Spleen (tissue), 11 donors: ENCODE measurements at regions not wholly inside any gene's neighbourhood (a gene's known extent, or its start where the extent isn't known, plus 50 kb on each side); places are given as distances from the start of the nearest gene placed in this dataset.

Experiments
- DNase-seq: peaks from one replicate; pipeline ENCODE4 v3.0.0-alpha.2; 2020
- H3K27ac ChIP-seq, 8 donors: fragments of 200-600 bp; sonication (generic) in 7 of 8; 1 replicate in 4 of 8; 2 replicates in 4 of 8; pipeline versions ENCODE4 v1.5.0 to v1.8.0; 2016 to 2021; ENCODE audit warnings: inconsistent platforms in 4 of 8, mild to moderate bottlenecking in 4 of 8, moderate library complexity in 1 of 8
- H3K27me3 ChIP-seq, 7 donors: fragments of 200-600 bp; sonication (generic) in 6 of 7; replicated peaks in 1 of 7; 1 replicate in 4 of 7; 2 replicates in 3 of 7; pipeline versions ENCODE4 v1.5.0 to v1.8.0; 2016 to 2021; ENCODE audit warnings: inconsistent platforms in 3 of 7, mild to moderate bottlenecking in 1 of 7
- H3K36me3 ChIP-seq, 6 donors: fragments of 200-600 bp; sonication (generic) in 5 of 6; 1 replicate in 4 of 6; 2 replicates in 2 of 6; pipeline versions ENCODE4 v1.5.0 to v1.8.0; 2016 to 2021; ENCODE audit warnings: inconsistent platforms in 2 of 6
- H3K4me1 ChIP-seq, 6 donors: fragments of 200-600 bp; sonication (generic) in 5 of 6; 1 replicate in 3 of 6; 2 replicates in 3 of 6; pipeline versions ENCODE4 v1.5.0 to v1.8.0; 2016 to 2021; ENCODE audit warnings: inconsistent platforms in 3 of 6
- H3K4me3 ChIP-seq, 8 donors: fragments of 200-600 bp; sonication (generic) in 7 of 8; 1 replicate in 4 of 8; 2 replicates in 4 of 8; pipeline versions ENCODE4 v1.5.0 to v1.8.0; 2016 to 2021; ENCODE audit warnings: inconsistent platforms in 4 of 8, mild to moderate bottlenecking in 4 of 8, moderate library complexity in 2 of 8
- H3K9me3 ChIP-seq, 8 donors: fragments of 200-600 bp; sonication (generic) in 7 of 8; 1 replicate in 4 of 8; 2 replicates in 4 of 8; pipeline versions ENCODE4 v1.5.0 to v1.8.0; 2016 to 2021; ENCODE audit warnings: inconsistent platforms in 4 of 8
- POLR2A ChIP-seq, 3 donors: fragments of 450-650 bp; IDR thresholded peaks; one replicate each; pipeline ENCODE4 v1.5.1; 2017; ENCODE audit warnings: antibody characterized with exemption in 3 of 3, mild to moderate bottlenecking in 1 of 3
- POLR2AphosphoS5 ChIP-seq, 3 donors: sonication (generic); formaldehyde crosslinking; IDR thresholded peaks; one replicate each; pipeline ENCODE4 v1.5.1; 2017; ENCODE audit warnings: antibody characterized with exemption in 3 of 3
- WGBS, 5 donors: extraction: QIAGEN DNeasy Blood & Tissue Kit in 3 of 5; methylation state at CpG; one replicate each; pipeline versions ENCODE4 v1.1.5 to v1.1.7; 2013 to 2018; 5-methylcytosine and 5-hydroxymethylcytosine counted together
- intact Hi-C: fragments of 100-400 bp; cut with DNase I; formaldehyde crosslinking; loops from one replicate; pipeline ENCODE4 v1.15.0; 2023; ENCODE audit warnings: low total_unique reads
- TF ChIP-seq, protein P1 (sequence below), 11 experiments: fragments of 200-600 bp in 7 of 11; fragments of 450-650 bp in 4 of 11; sonication (generic) in 4 of 11; IDR thresholded peaks in 8 of 11; conservative IDR thresholded peaks in 3 of 11; 1 replicate in 7 of 11; 2 replicates in 4 of 11; pipeline versions ENCODE4 v1.4.0 to v1.8.0; 2016 to 2021; ENCODE audit warnings: antibody characterized with exemption in 11 of 11, inconsistent platforms in 4 of 11, mild to moderate bottlenecking in 1 of 11
- donor health status: healthy with polysubstance abuse.
- donor health status: DM: no; HTN: no; CAD: no; lungs with moderate emphysema.
- donor health status: DM: no; HTN: no; CAD: no.
- donor health status: Bipolar disorder and iron deficiency.
- donor health status: healthy.
- donor health status: DM: no; HTN: no; CAD: no.
- donor health status: DM: yes; HTN: yes; CAD: no.

DNA sequence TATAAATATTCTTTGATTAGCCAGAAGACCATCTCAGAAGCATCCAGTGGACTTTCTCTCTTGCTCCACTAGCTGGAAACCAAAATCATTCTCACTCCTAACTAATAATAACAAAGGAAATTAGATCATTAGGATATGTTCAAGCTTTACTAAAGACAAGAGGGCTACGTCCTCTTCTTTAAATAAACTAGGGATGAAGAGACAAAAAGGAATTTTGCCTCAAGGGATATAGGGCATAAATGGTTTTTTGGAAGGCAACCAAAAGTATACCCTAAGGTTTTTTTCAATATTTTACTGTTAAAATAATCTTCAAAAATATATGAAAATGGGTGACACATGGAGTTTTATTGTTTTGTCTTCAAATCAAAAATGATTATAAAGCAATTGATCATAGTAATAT lies 745.8 kb downstream of the MRPL39 start:
- no peaks in the 10 kb centered on the region for H3K4me1 ChIP-seq
- H3K27ac ChIP-seq, result no peak overlapping the region
- DNase-seq, result no peak
- H3K9me3 ChIP-seq, result no peaks in the 10 kb centered on the region
- H3K36me3 ChIP-seq, result no peaks in the 10 kb centered on the region
- 43 to 65% (median 57%) methylated on average over 1 of the region's 1 CpG for WGBS, 5 donors
- no peaks in the 10 kb centered on the region for H3K27me3 ChIP-seq
- intact Hi-C loops, result no loop called here
- no peak overlapping the region for H3K4me3 ChIP-seq
- TF ChIP-seq POLR2A (IDR thresholded peaks at IDR 0.05), result no peak
- TF ChIP-seq, protein P1, sequence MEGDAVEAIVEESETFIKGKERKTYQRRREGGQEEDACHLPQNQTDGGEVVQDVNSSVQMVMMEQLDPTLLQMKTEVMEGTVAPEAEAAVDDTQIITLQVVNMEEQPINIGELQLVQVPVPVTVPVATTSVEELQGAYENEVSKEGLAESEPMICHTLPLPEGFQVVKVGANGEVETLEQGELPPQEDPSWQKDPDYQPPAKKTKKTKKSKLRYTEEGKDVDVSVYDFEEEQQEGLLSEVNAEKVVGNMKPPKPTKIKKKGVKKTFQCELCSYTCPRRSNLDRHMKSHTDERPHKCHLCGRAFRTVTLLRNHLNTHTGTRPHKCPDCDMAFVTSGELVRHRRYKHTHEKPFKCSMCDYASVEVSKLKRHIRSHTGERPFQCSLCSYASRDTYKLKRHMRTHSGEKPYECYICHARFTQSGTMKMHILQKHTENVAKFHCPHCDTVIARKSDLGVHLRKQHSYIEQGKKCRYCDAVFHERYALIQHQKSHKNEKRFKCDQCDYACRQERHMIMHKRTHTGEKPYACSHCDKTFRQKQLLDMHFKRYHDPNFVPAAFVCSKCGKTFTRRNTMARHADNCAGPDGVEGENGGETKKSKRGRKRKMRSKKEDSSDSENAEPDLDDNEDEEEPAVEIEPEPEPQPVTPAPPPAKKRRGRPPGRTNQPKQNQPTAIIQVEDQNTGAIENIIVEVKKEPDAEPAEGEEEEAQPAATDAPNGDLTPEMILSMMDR (IDR thresholded peaks at IDR 0.05 in 8 of 11, conservative IDR thresholded peaks at IDR 0.05 in 3 of 11), result no peak

GRCh38 chr21:24856326-24856725 lies 751.0 kb downstream of the MRPL39 start:
- H3K4me1 ChIP-seq, result no peaks in the 10 kb centered on the region
- no peaks in the 10 kb centered on the region for H3K27me3 ChIP-seq
- DNase-seq, result no peak
- no peak overlapping the region for H3K4me3 ChIP-seq
- WGBS, 5 donors, result 0 to 78% (median 40%) methylated on average over 1 of the region's 1 CpG
- intact Hi-C loops, result no loop called here
- no peaks in the 10 kb centered on the region for H3K36me3 ChIP-seq
- H3K27ac ChIP-seq, result no peak overlapping the region
- no peaks in the 10 kb centered on the region for H3K9me3 ChIP-seq
- TF ChIP-seq POLR2A (IDR thresholded peaks at IDR 0.05) (no peak), POLR2AphosphoS5 (IDR thresholded peaks at IDR 0.05) (no peak)
- TF ChIP-seq, protein P1 (IDR thresholded peaks at IDR 0.05 in 8 of 11, conservative IDR thresholded peaks at IDR 0.05 in 3 of 11), result no peak

DNA sequence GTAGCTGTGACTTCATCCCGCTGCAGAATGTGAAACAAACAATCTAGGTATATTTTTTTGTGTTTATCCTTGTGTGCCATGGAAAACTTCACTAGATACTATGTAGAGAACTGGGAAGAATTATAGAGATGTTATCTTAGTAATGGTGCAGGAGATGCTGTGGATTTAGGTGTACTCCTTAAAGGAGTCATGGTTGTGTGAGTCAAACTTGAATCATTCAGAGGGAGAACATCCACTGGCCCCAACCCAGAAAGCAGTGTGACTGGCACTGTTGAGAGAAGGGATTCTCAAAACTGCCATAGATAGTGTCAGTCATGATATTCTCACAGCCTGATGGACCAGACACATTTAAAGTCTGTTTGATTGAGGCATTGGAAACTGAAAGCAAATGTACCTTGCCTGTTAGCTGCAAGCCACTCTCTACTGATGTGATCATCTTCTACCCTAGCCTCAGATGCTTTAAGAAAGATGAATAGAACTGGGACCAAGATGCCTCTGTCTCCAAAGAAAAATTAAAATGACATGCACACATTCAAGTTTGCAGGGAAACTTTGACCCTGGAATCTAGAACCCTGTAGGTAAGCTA lies 754.6 kb downstream of the MRPL39 start:
- no peaks in the 10 kb centered on the region for H3K4me1 ChIP-seq
- no peak overlapping the region for H3K27ac ChIP-seq
- WGBS, 5 donors, result 64 to 91% (median 81%) methylated on average over 1 of the region's 1 CpG
- no peaks in the 10 kb centered on the region for H3K36me3 ChIP-seq
- H3K4me3 ChIP-seq, result no peak overlapping the region
- no peaks in the 10 kb centered on the region for H3K9me3 ChIP-seq
- TF ChIP-seq POLR2AphosphoS5 (IDR thresholded peaks at IDR 0.05), result no peak
- TF ChIP-seq, protein P1 (IDR thresholded peaks at IDR 0.05 in 8 of 11, conservative IDR thresholded peaks at IDR 0.05 in 3 of 11), result no peak
- TF ChIP-seq POLR2A (IDR thresholded peaks at IDR 0.05), result no peak
- no peak for DNase-seq
- H3K27me3 ChIP-seq, result no peaks in the 10 kb centered on the region
- intact Hi-C loops, result no loop called here

DNA sequence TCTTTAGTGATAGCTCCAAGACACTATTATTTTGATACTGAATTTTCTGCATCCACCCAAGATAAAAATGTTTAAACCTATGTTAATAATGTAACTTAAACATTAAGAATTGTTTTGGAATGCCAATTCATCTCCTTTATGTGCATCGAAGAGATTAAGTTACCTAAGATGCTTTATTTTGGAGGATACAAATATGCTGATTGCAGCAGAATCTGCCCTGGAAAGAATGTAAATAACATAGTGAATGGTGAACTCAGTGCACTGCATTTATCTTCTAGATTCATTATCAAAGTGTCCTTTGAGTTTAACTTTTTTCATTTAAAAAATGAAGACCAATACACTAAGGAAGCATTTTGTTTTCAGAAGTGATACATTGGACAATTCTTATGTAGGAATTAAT lies 757.2 kb downstream of the MRPL39 start:
- intact Hi-C loops, result no loop called here
- TF ChIP-seq POLR2A (IDR thresholded peaks at IDR 0.05) (no peak), POLR2AphosphoS5 (IDR thresholded peaks at IDR 0.05) (no peak)
- TF ChIP-seq, protein P1 (IDR thresholded peaks at IDR 0.05 in 8 of 11, conservative IDR thresholded peaks at IDR 0.05 in 3 of 11), result no peak
- H3K4me1 ChIP-seq, result no peaks in the 10 kb centered on the region
- H3K36me3 ChIP-seq, result no peaks in the 10 kb centered on the region
- H3K4me3 ChIP-seq, result no peak overlapping the region
- no peaks in the 10 kb centered on the region for H3K27me3 ChIP-seq
- DNase-seq, result no peak
- WGBS, 5 donors, result 80 to 90% (median 84%) methylated on average over 1 of the region's 1 CpG
- H3K27ac ChIP-seq, result no peak overlapping the region
- H3K9me3 ChIP-seq, result no peaks in the 10 kb centered on the region
